ENCODE measurements at regions not wholly inside any gene's neighbourhood (a gene's known extent, or its start where the extent isn't known, plus 50 kb on each side); places are given as distances from the start of the nearest gene placed in this dataset.

DNA sequence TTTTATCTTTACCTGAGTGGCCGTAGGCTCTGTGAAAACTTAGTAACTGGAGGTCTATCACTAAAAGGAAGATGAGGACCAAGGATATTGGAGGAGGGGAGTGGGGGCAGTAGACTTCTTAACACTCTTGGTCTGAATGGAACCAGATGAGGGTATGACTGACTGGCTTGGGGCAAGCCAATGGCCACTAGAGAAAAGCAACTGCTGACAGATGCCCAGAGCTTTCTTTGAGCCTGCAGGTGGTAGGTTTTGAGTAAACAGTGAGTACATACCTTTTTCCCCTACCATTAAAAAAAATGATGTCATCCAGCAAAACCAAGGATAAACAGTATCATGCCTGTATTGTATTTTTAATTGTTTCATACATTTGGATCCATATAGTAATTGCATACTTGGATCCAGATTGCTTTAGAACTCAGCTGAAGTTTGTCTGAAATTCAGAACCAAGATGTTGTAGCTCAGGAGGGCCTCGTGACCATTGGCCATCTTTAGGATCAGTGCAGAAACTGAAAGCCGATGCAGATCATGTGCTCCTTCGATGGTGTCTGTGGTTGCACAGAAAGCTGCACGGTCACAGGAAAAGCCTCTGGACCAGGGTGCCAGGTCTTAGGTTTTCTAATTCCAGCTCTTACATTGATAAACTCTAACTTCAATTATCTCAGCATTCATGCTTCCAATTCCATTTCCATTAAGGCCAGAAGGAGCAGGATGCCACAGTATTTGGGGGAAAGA, 131.0 kb downstream of the PDGFRA start:
- no peak for DNase-seq

DNA sequence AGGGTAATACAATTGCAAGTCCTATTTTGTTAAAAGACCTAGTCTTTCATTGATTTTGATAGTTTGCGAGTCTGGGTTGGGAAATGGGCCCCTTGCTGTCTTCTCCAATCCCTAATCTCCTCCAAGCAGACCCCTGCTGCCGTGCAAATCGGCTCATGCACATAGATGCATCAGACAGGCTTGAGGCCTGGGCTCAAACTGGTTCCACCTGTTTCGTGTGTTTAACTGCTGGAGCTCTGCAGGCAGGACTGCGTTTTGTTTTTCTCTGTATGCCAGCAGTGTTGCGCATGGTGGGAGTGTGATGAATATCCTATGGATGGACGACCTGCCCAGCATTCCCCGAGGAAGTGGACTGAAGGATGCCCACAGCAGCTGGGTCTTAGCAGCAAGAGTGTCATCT, 133.9 kb downstream of the PDGFRA start:
- no peak for DNase-seq

DNA sequence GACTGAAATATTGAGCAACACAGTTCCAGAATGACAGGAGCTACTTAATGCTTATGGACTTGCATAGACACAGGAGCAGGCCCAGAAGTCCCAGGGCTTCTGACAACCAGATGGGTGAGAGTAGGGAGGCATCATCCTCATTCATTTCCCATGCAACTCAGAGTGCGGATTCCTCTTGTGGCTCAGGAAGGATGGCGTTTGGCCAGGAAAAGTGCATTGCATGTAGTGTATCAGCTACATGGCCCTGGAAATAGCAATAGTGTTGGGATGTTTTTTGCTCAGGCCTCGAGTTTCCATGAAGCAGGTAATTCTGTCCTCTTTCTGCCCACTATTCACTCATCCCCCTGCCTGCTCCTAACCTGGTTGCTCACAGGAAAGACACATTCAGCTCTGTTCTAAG, 136.6 kb downstream of the PDGFRA start:
- DNase-seq = no peak

DNA sequence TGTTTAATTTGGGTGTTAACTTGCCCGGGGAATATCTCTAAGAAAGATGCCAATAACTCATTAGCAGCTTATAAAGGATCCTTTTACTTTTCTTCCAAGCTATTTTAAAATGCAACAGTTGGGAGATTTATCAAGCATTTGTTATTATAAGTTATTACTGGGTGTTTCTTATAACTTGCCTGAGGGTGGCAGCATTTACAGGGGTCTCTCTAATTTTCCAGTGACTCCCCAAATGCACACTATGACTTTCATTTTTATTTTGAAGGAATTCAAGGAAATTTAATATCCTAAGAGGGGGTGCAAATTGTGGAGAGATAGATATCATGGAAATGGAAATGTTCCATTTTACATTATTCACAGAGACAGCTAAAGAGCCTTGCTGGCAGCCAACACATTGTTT, 138.0 kb downstream of the PDGFRA start:
- peak; percentile 14 for DNase-seq

DNA sequence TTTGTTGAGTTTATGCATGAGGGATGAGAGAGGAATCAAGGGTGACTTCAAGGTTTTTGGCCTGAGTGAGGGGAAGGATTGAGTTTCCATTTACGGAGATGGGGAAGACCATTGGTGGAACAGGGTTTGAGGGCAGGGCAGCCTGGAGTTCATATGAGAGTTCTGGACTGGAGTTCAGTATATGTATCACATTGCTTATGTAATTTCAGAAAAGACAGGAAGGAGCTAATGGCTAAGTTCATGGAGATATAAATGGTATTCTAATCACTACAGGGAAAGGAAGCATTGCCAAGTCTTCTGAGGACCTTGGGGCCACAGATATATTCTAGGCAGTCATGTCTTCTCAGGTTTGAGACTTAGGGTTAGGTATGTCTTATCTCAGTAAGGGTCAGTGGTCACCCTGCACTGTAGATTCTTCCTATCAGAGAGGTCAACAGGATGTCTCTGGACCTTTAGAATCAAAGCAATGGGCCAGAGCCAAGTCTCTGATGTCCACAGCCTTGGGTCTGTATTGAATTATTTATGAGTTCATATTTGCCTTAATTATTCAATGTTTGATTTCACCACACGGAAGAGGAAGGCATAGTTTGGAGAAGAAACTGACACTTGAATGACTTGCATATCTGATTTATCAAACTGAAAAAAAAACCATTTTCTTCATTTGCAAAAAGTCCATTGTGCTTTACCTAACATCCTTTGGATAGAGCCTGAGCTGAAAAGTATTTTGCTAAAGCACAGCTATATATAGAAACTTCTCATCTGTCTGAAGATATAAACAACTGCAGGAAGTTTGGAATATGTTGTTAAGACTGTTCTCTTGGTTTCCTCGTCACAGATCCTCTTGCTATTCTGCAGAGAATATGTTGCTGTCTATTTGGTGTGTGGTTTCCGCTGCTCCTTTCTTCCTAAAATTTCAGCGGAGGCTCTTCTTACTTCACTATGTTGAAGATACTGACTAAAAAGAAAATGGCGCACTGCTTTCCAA, 139.5 kb downstream of the PDGFRA start:
- no peak for DNase-seq

DNA sequence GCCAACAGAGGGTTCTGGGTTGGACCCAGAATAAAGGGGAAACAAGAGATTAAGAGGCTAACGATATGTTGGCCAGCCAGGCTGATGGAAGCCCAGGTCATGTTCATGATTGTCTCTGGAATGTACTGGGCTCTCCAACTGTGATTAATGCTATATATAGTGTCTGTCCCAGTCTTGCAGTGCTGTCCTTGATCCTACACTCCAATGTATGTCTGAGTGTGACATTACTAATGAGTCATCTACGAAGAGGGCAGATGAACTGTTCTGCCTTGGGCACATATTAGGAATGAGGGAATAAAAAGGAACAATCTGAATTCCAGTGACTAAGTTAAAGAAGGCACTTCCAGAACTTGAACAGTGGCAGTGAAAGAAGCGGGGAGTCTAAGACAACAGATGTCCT, 142.1 kb downstream of the PDGFRA start:
- DNase-seq = no peak

DNA sequence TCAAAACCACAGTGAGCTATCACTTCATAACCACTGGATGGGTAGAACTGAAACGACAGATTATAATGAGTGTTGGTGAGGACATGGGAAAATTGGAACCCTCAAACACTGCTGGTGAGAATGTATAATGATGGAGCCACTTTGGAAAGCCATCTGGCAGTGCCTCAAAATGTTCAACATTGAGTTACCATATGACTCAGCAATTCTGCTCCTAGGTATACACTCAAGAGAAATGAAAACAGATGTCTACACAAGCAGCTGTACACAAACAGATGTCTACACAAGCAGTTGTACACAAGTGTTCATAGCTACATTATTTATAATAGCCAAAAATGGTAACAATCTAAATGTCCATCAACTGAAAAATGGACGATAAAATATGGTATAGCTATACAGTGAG, 143.9 kb downstream of the PDGFRA start:
- no peak for DNase-seq

DNA sequence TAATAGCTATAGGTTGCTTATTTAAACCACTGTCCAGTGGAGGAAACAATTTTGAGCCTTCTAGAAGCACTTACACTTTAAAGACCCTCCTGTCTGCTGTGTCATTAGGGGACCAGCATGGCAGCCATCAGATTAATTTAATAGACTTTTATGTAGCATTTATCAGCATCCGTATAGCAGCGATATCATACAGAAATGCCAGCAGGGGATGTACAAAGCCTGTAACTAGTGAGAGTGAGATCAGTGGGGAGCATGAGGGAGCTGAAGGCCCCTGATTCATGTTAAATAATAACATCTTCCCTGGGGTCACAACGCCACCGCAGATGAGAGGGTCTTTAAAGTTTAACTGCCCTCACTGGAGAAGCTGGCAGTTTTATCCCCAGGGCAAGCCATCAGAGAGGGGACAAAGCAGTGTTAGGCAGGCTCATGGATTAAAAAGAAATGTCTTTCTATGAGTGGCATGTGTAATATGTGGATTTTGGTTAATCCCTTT, 144.7 kb downstream of the PDGFRA start:
- no peak for DNase-seq

DNA sequence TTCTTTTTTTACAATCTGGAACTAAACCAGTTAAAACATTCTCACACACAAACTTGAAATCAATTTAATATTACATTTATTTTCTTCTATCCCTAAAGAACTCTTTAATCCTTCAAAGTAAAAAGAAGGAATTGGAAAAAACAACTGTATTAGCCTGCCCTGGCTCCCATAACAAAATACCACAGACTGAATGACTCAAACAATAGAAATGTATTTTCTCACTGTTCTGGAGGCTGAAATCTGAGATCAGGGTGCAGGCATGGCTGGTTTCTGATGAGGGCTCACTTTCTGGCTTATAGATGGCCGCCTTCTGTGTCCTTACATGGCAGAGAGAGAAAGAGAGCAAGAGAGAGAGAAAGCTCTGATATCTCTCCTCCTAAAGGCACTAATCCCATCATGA, 149.4 kb downstream of the PDGFRA start:
- DNase-seq = no peak

DNA sequence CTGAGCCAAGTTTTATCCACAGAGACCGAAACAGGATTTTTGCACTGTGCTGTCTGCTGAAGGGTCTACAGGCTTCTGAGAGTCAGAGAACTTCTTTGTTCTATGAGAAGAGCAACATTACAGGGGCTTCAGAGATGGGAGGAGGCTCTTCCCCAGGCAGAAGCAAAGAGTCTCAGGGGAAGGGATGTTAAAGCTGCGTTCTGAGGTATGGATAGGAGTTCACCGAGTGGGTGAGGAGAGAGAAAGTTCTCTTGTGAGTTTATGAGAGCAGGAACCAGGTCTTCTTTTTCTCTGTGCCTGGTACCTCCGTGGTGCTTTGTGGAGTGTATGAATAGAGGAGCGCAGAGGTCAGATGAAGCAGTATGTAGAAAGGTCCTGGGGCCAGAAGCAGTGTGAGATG, 155.1 kb downstream of the PDGFRA start:
- no peak for DNase-seq

DNA sequence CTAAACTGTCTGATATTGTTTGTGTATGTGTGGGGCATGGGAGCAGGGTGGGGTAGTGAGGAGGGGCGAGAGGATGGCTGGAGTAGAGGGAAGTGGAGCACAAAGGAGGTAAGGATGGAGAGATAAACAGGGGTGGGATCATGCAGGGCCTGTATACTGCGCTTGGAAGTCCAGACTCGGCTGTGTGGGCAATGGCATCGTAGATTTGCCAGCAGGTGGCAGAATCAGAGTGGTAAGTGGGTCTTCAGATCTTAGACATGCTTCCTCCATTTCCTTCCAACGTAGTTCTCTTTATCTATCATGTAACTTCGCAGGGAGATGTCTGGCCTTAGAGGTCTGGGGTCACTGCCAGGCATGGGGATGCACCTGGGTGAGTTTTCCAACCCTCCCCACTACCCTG, 155.5 kb downstream of the PDGFRA start:
- peak; percentile 87 for DNase-seq

DNA sequence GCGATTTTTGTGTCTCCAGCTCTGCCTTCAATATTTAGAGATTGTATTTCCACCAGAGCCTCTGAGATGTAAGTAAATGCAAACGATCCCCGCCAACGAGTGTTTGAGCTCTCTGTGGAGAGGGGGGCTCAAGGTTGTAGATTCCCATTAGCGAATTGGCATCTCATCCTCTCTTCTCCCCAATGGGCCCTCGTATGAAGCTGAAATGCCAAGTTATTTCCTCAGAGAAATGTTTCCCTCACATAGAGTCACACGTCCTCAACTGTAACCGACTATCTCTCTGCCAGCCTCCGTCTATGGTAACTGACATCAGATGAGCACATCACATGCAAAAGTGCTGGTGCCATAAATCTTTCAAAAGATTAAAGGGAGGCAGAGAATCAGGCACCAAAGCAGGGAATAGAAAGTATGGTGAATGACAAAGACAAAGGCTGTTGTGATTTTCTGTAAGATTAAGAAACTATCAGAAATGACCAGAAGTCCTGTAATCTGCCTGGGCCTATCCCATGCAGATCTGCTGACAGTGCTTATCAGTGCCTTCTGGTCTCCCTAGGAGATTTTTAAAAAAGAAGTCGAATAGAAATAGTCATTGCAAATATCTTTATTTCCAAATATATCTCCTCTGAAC, 157.1 kb downstream of the PDGFRA start:
- peak; percentile 68 for DNase-seq

DNA sequence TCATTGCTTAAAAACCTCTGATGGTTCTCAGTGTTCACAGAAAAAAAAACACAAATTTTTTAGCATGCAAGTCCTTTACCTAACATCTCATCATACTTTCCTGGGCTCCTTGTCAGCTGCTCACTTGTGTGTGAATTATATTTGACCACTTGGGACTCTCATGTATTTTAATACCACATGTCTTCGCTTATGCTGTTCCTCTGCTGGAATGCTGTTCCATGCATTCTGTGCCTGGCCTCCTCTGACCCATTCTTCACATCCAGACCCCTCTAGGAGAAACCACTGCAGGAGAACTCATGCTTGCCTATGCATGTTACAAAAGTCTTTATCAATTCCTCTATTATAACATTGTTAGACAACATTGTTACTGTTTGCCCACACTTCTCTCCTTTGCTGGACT, 157.6 kb downstream of the PDGFRA start:
- DNase-seq = no peak

DNA sequence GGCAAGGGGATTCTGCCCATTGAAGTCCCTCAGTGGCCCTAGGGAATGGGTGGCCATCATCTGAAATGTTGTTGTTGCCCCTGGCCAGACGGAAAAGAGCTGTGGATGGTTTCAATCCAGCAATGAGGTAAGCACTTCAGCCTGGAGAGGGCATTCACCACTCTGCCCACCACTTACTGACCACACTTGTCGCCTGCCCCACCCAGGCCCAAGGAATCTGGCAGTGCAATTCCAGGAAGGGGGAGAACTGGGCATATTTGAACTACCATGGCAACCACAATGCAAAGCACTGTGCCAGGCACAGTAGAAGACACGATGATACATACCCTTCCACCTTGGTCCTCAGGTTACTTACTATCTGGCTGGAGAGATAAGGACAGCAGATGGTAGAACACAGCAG, 161.6 kb downstream of the PDGFRA start:
- DNase-seq = no peak

DNA sequence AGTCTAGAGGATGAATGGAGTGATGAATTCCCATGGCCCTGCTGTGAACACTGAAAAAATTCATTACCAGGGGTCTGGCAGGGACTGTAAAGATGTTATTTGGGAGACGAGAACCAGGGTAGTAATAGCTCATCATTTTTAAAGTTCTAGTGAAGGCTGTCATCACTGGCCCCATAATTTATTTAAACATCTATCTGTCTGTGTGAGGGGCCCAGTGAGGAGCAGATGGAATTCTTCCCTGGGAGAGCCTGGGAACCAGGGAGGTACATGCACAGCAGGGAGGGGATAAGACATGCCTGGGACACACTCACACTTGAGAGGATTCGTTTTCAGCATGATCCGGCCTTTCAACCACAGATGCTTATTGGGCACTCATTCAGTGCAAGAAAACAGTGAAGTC, 162.0 kb downstream of the PDGFRA start:
- no peak for DNase-seq

DNA sequence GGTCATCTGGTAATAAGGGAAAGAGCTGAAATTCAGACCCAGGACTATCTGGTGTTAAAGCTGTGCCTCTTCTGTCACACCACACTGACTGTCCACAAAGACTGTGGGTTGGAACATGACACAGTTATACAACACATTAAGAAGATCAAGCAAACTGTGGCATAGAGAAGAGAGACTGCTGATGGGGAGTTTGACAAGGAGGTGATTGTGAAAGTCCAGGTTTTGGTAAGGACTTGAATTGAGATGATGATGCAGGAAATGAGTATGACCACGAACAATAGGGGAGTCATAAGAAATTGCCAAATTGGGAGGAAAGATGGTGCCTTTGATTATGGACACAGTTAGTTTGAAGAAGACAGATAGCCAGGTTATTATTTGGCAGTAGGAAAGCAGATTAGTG, 163.4 kb downstream of the PDGFRA start:
- DNase-seq = peak; percentile 25

DNA sequence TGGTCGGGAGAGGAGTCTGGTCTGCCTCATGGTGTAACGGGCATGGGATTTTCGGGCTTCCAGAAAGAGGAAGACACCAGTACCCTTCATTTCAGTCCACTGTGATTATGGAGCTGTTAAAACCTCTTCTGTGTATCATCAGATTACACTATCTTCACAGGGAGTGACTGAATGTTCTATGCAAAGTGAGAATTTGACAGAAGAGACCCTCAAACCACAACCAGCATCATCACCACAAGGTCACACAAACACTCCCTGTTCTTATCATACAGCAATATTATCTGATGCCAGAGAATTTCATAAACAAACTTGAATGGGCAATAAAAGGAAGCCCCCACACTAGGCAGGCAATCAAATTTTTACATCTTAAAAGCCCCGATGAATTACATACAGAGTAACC, 164.2 kb downstream of the PDGFRA start:
- no peak for DNase-seq

DNA sequence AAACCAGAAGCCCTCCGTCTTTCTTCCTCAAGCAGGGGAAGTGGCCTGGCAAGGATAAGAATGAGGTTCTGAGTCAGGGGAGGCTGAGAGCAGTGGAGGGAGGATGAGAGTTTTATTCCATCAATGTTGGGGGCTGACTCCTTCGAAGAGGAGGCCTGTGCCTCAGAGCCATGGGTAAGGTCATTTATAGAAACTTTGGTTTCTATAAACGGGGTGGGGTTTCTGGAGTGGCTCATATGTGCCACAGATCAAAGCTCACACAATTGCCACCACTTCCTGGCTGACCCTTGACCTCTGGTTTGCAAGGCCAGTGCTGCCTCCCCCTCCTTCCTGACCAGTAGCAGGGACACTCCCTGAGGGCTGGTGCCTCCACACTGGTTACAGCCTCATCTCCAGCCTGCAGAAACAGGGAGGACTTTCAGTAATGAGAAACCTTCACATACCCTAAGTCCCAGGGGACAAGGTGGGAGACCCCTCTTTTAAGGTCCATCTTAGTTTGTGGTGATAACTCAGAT, 166.0 kb downstream of the PDGFRA start:
- DNase-seq = no peak

DNA sequence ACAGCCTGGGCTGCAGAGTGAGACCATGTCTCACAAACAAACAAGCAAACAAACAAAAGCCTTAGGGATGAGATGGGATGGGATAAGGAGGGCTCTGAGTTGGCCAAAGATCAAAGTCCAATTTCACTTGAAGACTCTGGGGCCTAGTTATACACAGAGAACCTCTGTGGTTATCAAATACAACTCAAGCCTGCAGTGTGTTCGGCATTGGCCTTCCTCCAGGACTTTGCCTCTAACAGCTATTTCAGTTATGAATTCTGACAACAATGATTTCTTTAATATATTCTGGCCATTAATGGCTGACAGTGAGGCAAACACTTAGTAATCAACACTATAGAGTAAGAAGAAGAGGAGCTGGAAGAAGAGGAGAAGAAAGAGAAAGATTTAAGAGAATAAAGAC, 171.1 kb downstream of the PDGFRA start:
- no peak for DNase-seq

DNA sequence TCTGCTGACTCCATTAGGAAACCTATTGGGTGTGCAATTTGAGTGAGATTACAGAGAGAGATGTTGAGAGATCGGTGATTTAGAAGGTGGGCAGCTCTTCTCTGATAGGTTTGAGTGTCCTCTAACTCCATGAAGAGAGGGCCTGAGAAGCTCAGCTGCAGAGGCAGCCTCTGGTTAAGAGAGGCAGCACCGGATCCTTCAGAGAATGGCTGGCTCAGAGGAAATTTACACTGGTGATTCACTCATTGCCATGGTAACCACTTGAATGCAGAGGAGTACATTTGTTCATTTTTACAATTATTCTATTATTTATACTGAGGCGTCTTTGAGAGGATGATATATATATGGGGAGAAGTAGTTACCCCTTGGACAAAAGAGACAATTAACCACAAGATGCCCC, 171.7 kb downstream of the PDGFRA start:
- no peak for DNase-seq

DNA sequence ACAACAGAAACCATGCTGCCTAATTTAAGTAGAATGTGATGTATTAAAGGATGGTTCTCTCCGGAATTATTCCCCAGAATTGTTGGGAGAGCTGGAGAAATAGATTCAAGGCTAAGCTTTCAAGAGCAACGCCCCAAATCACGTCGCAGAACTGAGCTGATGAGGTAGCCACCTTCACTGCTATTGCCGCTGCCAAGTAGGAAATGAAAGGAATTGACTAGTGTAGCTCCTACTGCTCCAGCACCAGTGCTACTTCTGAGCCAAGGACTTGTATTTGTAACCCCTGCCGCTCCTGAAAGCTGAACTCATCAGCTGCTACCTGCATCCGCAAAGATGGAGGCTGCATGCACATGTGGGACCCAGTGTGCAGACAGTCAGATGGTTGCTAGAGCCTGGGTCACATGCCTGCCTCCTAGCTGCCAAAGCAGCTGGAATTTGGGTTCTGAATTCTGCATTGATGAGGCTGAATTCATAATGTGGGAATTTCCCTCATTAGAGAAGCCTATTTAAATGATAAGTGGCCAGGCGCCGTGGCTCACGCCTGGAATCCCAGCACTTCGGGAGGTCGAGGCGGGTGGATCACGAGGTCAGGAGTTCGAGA, 173.9 kb downstream of the PDGFRA start:
- no peak for DNase-seq

DNA sequence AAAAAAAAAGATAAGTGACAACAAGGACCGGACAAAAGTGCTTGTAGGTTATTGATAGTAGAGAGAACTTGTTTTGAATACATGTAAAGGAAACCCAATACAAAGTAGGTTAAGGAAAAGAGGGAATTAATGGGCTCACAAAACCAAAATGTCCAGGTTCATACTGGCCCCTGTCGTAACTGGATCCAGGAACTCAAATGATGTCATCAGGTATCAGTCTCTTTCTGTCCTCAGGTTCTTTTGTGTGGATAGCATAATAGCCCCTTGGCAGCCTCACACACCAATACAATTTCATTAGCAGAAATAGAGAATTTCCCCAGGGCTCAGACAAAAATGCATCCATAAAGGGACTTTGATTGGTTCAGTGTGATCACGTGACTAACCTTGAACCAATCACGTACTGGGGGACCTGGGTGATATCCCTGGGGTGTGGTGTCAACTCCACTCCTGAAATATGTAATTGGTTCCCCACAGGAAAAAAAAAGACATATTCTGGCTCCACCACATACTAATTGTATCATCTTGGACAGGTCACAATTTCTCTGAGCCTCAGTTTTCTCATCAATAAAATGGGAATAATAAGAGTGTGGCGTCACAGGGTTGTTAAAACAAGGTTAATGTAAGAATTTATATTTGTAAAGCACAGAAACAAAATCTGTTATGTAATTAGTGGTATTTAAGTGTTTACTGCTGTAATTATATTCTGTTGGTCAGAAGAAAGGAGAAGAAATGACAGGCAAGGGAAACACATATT, 174.8 kb downstream of the PDGFRA start:
- DNase-seq = no peak
